HCT116 (cell line): ENCODE measurements at regions not wholly inside any gene's neighbourhood (a gene's known extent, or its start where the extent isn't known, plus 50 kb on each side); places are given as distances from the start of the nearest gene placed in this dataset.

Source experiments
- ATAC-seq: fragments of 200-7000 bp; cut with Tn5 transposase; 2 replicates; pipeline ENCODE4 v1.9.1; 2020; ENCODE audit warnings: mild to moderate bottlenecking, moderate library complexity
- BruUV-seq: library from RNA; stranded (reverse); fragments of 400-500 nt; replicated peaks from 2 replicates; lab custom pipeline; 2021; lab: Mats Ljungman, UMichigan
- CTCF ChIA-PET: fragments of 300-600 bp; sonication (Branson Sonifier 250); formaldehyde crosslinking; loops from one replicate; lab custom pipeline; 2021; ENCODE audit warnings: antibody characterized with exemption; lab: Charles Lee
- POLR2A ChIA-PET: fragments of 300-600, 350-600 bp; sonication (Branson Sonifier 250); formaldehyde crosslinking; loops from one replicate; lab custom pipeline; 2021; ENCODE audit warnings: antibody characterized with exemption; lab: Charles Lee
- RAD21 ChIA-PET, 2 experiments: fragments of 300-600 bp; sonication (Branson Sonifier 250); formaldehyde crosslinking; loops; one replicate each; lab custom pipeline; 2023; ENCODE audit warnings: low total read pairs in 2 of 2; ENCODE audit not compliant: uncharacterized antibody in 2 of 2, unreplicated experiment in 2 of 2, low non-redundant PET in 1 of 2; lab: Charles Lee
- DNase-seq: peaks from one replicate; pipeline ENCODE4 v3.0.0-alpha.2; 2010; ENCODE audit warnings: low read depth, low spot score
- H2AFZ ChIP-seq: fragments of 200-600 bp; shearing (Covaris generic), sonication (generic); 2 replicates; pipeline ENCODE4 v1.6.1; 2017; ENCODE audit warnings: low read depth, mixed run types, mixed read lengths, antibody characterized with exemption, low read length; ENCODE audit not compliant: poor library complexity, severe bottlenecking
- H3K27ac ChIP-seq: 2 replicates; pipeline ENCODE4 v1.5.1; 2012; ENCODE audit warnings: low read depth, low read length
- H3K27me3 ChIP-seq: fragments of 200-600 bp; sonication (generic); 2 replicates; pipeline ENCODE4 v1.6.1; 2016; ENCODE audit warnings: mixed run types, low read length, mixed read lengths; ENCODE audit not compliant: insufficient read depth
- H3K36me3 ChIP-seq, 2 experiments: fragments of 200-500 bp in 1 of 2; fragments of 200-600 bp in 1 of 2; sonication (Bioruptor generic) in 1 of 2; sonication (generic) in 1 of 2; 2 replicates each; pipeline versions ENCODE4 v1.5.1 to v1.6.1; 2014 to 2016; ENCODE audit warnings: low read length in 2 of 2, inconsistent platforms in 1 of 2, mixed read lengths in 1 of 2, mixed run types in 1 of 2; ENCODE audit not compliant: insufficient read depth in 2 of 2, control insufficient read depth in 1 of 2
- H3K4me1 ChIP-seq, 2 experiments: fragments of 200-600 bp in 1 of 2; sonication (generic) in 1 of 2; 2 replicates each; pipeline versions ENCODE4 v1.5.1 to v1.6.1; 2012 to 2017; ENCODE audit warnings: low read length in 2 of 2, inconsistent platforms in 1 of 2, mild to moderate bottlenecking in 1 of 2, mixed read lengths in 1 of 2, mixed run types in 1 of 2, moderate library complexity in 1 of 2; ENCODE audit not compliant: insufficient read depth in 2 of 2, control insufficient read depth in 1 of 2
- H3K4me2 ChIP-seq: fragments of 200-600 bp; sonication (generic); 2 replicates; pipeline ENCODE4 v1.6.1; 2017; ENCODE audit warnings: mixed run types, low read length, mixed read lengths
- H3K4me3 ChIP-seq, 2 experiments: fragments of 200-600 bp in 1 of 2; sonication (generic) in 1 of 2; replicated peaks in 1 of 2; 2 replicates each; pipeline ENCODE4 v1.5.1; 2011 to 2016; ENCODE audit warnings: low read length in 2 of 2, control low read depth in 1 of 2, low read depth in 1 of 2, mild to moderate bottlenecking in 1 of 2, mixed read lengths in 1 of 2, mixed run types in 1 of 2
- H3K79me2 ChIP-seq: fragments of 200-600 bp; sonication (generic); 2 replicates; pipeline ENCODE4 v1.6.1; 2017; ENCODE audit warnings: mild to moderate bottlenecking, mixed run types, low read length, moderate library complexity, mixed read lengths; ENCODE audit not compliant: insufficient read depth
- H3K9ac ChIP-seq: fragments of 200-600 bp; sonication (generic); 2 replicates; pipeline ENCODE4 v1.6.1; 2016; ENCODE audit warnings: low read length, mixed read lengths
- H3K9me2 ChIP-seq: fragments of 200-600 bp; sonication (generic), shearing (Covaris generic); 2 replicates; pipeline ENCODE4 v1.6.1; 2017; ENCODE audit warnings: mixed run types, mild to moderate bottlenecking, moderate library complexity; ENCODE audit not compliant: insufficient read depth
- H3K9me3 ChIP-seq, 2 experiments: fragments of 200-500 bp in 1 of 2; fragments of 200-600 bp in 1 of 2; sonication (Bioruptor generic) in 1 of 2; sonication (generic) in 1 of 2; 2 replicates each; pipeline ENCODE4 v1.6.1; 2014 to 2017; ENCODE audit warnings: low read length in 2 of 2, mixed read lengths in 2 of 2, inconsistent platforms in 1 of 2, low read depth in 1 of 2, mild to moderate bottlenecking in 1 of 2, mixed run types in 1 of 2, moderate library complexity in 1 of 2; ENCODE audit not compliant: control insufficient read depth in 1 of 2, insufficient read depth in 1 of 2
- H4K20me1 ChIP-seq: fragments of 200-600 bp; sonication (generic), shearing (Covaris generic); 2 replicates; pipeline ENCODE4 v1.6.1; 2017; ENCODE audit warnings: mixed run types, mild to moderate bottlenecking, moderate library complexity; ENCODE audit not compliant: insufficient read depth
- CBX3 ChIP-seq: IDR thresholded peaks from 2 replicates; pipeline ENCODE4 v1.6.1; 2012; ENCODE audit warnings: low read depth
- CEBPB ChIP-seq: IDR thresholded peaks from 2 replicates; pipeline ENCODE4 v1.6.1; 2012; ENCODE audit warnings: low read depth
- CTCF ChIP-seq, 3 experiments: fragments of 200-600 bp in 1 of 3; sonication (generic) in 1 of 3; IDR thresholded peaks in 2 of 3; conservative IDR thresholded peaks in 1 of 3; 2 replicates each; pipeline ENCODE4 v1.5.1; 2012 to 2017; ENCODE audit warnings: low read depth in 2 of 3, low read length in 2 of 3, antibody characterized with exemption in 1 of 3, borderline replicate concordance in 1 of 3, control low read depth in 1 of 3, mild to moderate bottlenecking in 1 of 3, mixed read lengths in 1 of 3, mixed run types in 1 of 3, moderate library complexity in 1 of 3; ENCODE audit not compliant: insufficient read depth in 1 of 3
- ELF1 ChIP-seq: IDR thresholded peaks from 2 replicates; pipeline ENCODE4 v1.6.1; 2012; ENCODE audit warnings: low read depth, borderline replicate concordance
- EZH2 ChIP-seq: fragments of 200-600 bp; sonication (generic); IDR thresholded peaks from 2 replicates; pipeline ENCODE4 v1.6.1; 2017; ENCODE audit warnings: antibody characterized with exemption, mixed run types
- FOSL1 ChIP-seq: IDR thresholded peaks from 2 replicates; pipeline ENCODE4 v1.6.1; 2012; ENCODE audit warnings: low read depth
- JUND ChIP-seq: IDR thresholded peaks from 2 replicates; pipeline ENCODE4 v1.6.1; 2012
- POLR2A ChIP-seq: IDR thresholded peaks from 2 replicates; pipeline ENCODE4 v1.7.0; 2011; ENCODE audit warnings: borderline replicate concordance; ENCODE audit not compliant: insufficient read depth, insufficient read length; ENCODE audit errors: extremely low read depth
- POLR2AphosphoS5 ChIP-seq: IDR thresholded peaks from 2 replicates; pipeline ENCODE4 v1.6.1; 2011; ENCODE audit warnings: mild to moderate bottlenecking, low read depth, low read length, moderate library complexity
- RAD21 ChIP-seq: IDR thresholded peaks from 2 replicates; pipeline ENCODE4 v1.6.1; 2012; ENCODE audit warnings: low read depth, mild to moderate bottlenecking
- SIN3A ChIP-seq: IDR thresholded peaks from 2 replicates; pipeline ENCODE4 v1.6.1; 2012; ENCODE audit warnings: low read depth
- SRF ChIP-seq: IDR thresholded peaks from 2 replicates; pipeline ENCODE4 v1.6.1; 2012; ENCODE audit warnings: low read depth
- TCF7L2 ChIP-seq: IDR thresholded peaks from 2 replicates; pipeline ENCODE4 v1.7.0; 2011; ENCODE audit warnings: borderline replicate concordance, inconsistent platforms; ENCODE audit not compliant: insufficient read depth, insufficient read length; ENCODE audit errors: extremely low read depth
- ZBTB33 ChIP-seq: IDR thresholded peaks from 2 replicates; pipeline ENCODE4 v1.6.1; 2011; ENCODE audit warnings: mild to moderate bottlenecking, low read length, moderate library complexity; ENCODE audit not compliant: insufficient replicate concordance; ENCODE audit errors: extremely low read depth
- ZFX ChIP-seq: fragments of 450-650 bp; IDR thresholded peaks from 2 replicates; pipeline ENCODE4 v1.6.1; 2017
- ZNF274 ChIP-seq: fragments of 200-500 bp; sonication (Bioruptor generic); IDR thresholded peaks from 2 replicates; pipeline ENCODE4 v1.6.1; 2014; ENCODE audit warnings: mild to moderate bottlenecking, low read depth, low read length, inconsistent platforms
- intact Hi-C: fragments of 100-400 bp; cut with micrococcal nuclease; formaldehyde crosslinking; loops from 2 replicates; pipeline ENCODE4 v1.10.0; 2022
- TF ChIP-seq, protein P1 (sequence below): IDR thresholded peaks from 2 replicates; pipeline ENCODE4 v1.6.1; 2012
- TF ChIP-seq, protein P2 (sequence below): IDR thresholded peaks from 2 replicates; pipeline ENCODE4 v1.6.1; 2012; ENCODE audit warnings: low read depth
- TF ChIP-seq, protein P3 (sequence below): IDR thresholded peaks from 2 replicates; pipeline ENCODE4 v1.6.1; 2012

DNA sequence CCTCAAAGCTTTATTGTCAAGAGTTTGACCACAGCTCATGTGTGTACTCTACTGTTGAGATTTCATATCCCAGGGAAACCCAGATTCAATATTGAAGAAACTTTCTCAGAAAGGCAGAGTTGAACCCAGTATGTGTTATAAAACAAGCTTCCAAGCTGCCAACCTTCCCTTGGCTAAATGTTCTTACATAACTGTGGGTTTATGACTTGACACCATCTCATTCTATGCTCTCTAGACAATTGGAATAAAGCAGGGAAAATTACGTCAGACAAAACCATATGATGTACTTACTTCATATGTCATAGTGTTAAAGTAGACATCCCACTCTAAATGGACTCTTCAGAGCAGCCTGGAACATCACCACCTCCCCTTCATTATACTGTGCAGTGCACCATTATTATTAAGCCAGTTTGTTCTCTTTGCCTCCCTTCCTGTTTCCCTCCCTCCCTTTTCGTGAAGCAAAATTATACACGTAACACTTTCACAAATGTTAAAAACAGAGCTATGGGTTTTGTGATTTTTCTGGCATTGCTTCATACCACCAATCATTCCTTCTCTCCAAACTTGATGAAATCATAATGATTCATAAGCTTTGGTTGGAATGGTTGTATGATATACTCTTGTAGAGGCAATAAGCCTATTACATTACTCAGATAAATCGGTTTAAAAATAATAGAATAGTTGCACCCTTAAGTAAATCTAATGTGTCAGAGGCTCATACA is 507.2 kb downstream of the LTN1 start:
- no peaks in the 10 kb centered on the region for H3K4me1 ChIP-seq
- intact Hi-C loops = no loop called here
- no peak for TF ChIP-seq CTCF (IDR thresholded peaks at IDR 0.05 in 2 of 3, conservative IDR thresholded peaks at IDR 0.05 in 1 of 3; ENCODE audit: borderline replicate concordance in 1 of 3, insufficient read depth in 1 of 3, low read depth in 2 of 3, low read length in 2 of 3)
- TF ChIP-seq EZH2 = no peak
- no peak for TF ChIP-seq JUND
- TF ChIP-seq SRF = no peak
- no peak for TF ChIP-seq CBX3
- TF ChIP-seq, protein P1, sequence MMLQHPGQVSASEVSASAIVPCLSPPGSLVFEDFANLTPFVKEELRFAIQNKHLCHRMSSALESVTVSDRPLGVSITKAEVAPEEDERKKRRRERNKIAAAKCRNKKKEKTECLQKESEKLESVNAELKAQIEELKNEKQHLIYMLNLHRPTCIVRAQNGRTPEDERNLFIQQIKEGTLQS = no peak
- TF ChIP-seq POLR2A = no peak
- TF ChIP-seq ZBTB33 = no peak
- no peak for TF ChIP-seq SIN3A
- TF ChIP-seq FOSL1 = no peak
- TF ChIP-seq, protein P2, sequence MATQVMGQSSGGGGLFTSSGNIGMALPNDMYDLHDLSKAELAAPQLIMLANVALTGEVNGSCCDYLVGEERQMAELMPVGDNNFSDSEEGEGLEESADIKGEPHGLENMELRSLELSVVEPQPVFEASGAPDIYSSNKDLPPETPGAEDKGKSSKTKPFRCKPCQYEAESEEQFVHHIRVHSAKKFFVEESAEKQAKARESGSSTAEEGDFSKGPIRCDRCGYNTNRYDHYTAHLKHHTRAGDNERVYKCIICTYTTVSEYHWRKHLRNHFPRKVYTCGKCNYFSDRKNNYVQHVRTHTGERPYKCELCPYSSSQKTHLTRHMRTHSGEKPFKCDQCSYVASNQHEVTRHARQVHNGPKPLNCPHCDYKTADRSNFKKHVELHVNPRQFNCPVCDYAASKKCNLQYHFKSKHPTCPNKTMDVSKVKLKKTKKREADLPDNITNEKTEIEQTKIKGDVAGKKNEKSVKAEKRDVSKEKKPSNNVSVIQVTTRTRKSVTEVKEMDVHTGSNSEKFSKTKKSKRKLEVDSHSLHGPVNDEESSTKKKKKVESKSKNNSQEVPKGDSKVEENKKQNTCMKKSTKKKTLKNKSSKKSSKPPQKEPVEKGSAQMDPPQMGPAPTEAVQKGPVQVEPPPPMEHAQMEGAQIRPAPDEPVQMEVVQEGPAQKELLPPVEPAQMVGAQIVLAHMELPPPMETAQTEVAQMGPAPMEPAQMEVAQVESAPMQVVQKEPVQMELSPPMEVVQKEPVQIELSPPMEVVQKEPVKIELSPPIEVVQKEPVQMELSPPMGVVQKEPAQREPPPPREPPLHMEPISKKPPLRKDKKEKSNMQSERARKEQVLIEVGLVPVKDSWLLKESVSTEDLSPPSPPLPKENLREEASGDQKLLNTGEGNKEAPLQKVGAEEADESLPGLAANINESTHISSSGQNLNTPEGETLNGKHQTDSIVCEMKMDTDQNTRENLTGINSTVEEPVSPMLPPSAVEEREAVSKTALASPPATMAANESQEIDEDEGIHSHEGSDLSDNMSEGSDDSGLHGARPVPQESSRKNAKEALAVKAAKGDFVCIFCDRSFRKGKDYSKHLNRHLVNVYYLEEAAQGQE = no peak
- TF ChIP-seq ELF1 = no peak
- TF ChIP-seq RAD21 = no peak
- no peak for TF ChIP-seq ZNF274
- no peak for TF ChIP-seq CEBPB
- TF ChIP-seq ZFX = no peak
- no peak for TF ChIP-seq TCF7L2
- TF ChIP-seq POLR2AphosphoS5 = no peak
- TF ChIP-seq, protein P3, sequence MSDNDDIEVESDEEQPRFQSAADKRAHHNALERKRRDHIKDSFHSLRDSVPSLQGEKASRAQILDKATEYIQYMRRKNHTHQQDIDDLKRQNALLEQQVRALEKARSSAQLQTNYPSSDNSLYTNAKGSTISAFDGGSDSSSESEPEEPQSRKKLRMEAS = no peak
- no peaks in the 10 kb centered on the region for H3K36me3 ChIP-seq
- ChIA-PET CTCF (no interaction called here), POLR2A (no interaction called here), RAD21 (no interaction called here)
- no peaks in the 10 kb centered on the region for H3K79me2 ChIP-seq
- no peaks in the 10 kb centered on the region for H3K27me3 ChIP-seq
- ATAC-seq = no peak
- no peaks in the 10 kb centered on the region for H3K9me2 ChIP-seq
- no TSS peak for BruUV-seq
- no peak overlapping the region for H3K9ac ChIP-seq
- no peak overlapping the region for H2AFZ ChIP-seq
- H4K20me1 ChIP-seq = no peaks in the 10 kb centered on the region
- no peak overlapping the region for H3K4me2 ChIP-seq
- no peak overlapping the region for H3K27ac ChIP-seq
- H3K4me3 ChIP-seq = no peak overlapping the region
- no peak for DNase-seq
- H3K9me3 ChIP-seq = peaks cover 10 to 32% of the 10 kb centered on the region in 2 experiments; a peak in 2 of 4 replicates
